ENCODE measurements at regions not wholly inside any gene's neighbourhood (a gene's known extent, or its start where the extent isn't known, plus 50 kb on each side); places are given as distances from the start of the nearest gene placed in this dataset.

- no peak for DNase-seq
Measured at GRCh38 chr5:50964746-50965653, 298.6 kb downstream of the PARP8 start.

GRCh38 chr5:50965654-50966375 lies 299.4 kb downstream of the PARP8 start:
- DNase-seq: no peak

- no peak for DNase-seq
Measured at GRCh38 chr5:50967009-50967562, 300.6 kb downstream of the PARP8 start.

GRCh38 chr5:50967563-50968355 lies 301.3 kb downstream of the PARP8 start:
- no peak for DNase-seq

GRCh38 chr5:50968356-50969149 lies 302.1 kb downstream of the PARP8 start:
- no peak for DNase-seq

- no peak for DNase-seq
Measured at GRCh38 chr5:50969151-50970031, 303.0 kb downstream of the PARP8 start.

GRCh38 chr5:50975840-50976239 lies 309.4 kb downstream of the PARP8 start:
- no peak for DNase-seq

- no peak for DNase-seq
Measured at GRCh38 chr5:50978924-50979323, 312.5 kb downstream of the PARP8 start.

- DNase-seq: no peak
Measured at GRCh38 chr5:50984640-50985039, 318.2 kb downstream of the PARP8 start.

- DNase-seq: no peak
Measured at GRCh38 chr5:50990296-50990924, 324.0 kb downstream of the PARP8 start.

- DNase-seq: no peak
Measured at GRCh38 chr5:50995285-50995942, 329.0 kb downstream of the PARP8 start.

GRCh38 chr5:51001227-51001923 lies 334.9 kb downstream of the PARP8 start:
- no peak for DNase-seq

GRCh38 chr5:51002368-51002767 lies 335.9 kb downstream of the PARP8 start:
- no peak for DNase-seq

- no peak for DNase-seq
Measured at GRCh38 chr5:51013036-51013435, 346.6 kb downstream of the PARP8 start.

GRCh38 chr5:51018423-51018822 lies 352.0 kb downstream of the PARP8 start:
- DNase-seq: no peak

- DNase-seq: no peak
Measured at GRCh38 chr5:51024263-51024662, 357.8 kb downstream of the PARP8 start.

GRCh38 chr5:51027271-51027670 lies 356.0 kb upstream of the ISL1 start:
- DNase-seq: no peak

GRCh38 chr5:51028394-51028793 lies 354.9 kb upstream of the ISL1 start:
- no peak for DNase-seq

- no peak for DNase-seq
Measured at GRCh38 chr5:51033215-51033614, 350.0 kb upstream of the ISL1 start.
